Hepatocyte (in vitro differentiated cells): ENCODE measurements at regions not wholly inside any gene's neighbourhood (a gene's known extent, or its start where the extent isn't known, plus 50 kb on each side); places are given as distances from the start of the nearest gene placed in this dataset.

ENCODE experiments used
- CTCF ChIP-seq: fragments of 200-600 bp; sonication (generic); IDR thresholded peaks from 2 replicates; pipeline ENCODE4 v1.5.1; 2016; ENCODE audit warnings: antibody characterized with exemption, mild to moderate bottlenecking; ENCODE audit not compliant: poor library complexity
- EZH2 ChIP-seq: fragments of 200-600 bp; sonication (generic); IDR thresholded peaks from 2 replicates; pipeline ENCODE4 v1.6.1; 2016; ENCODE audit warnings: antibody characterized with exemption, mild to moderate bottlenecking, borderline replicate concordance
- EZH2phosphoT487 ChIP-seq: fragments of 200-600 bp; sonication (generic); IDR thresholded peaks from one replicate; pipeline ENCODE4 v1.6.1; 2018; ENCODE audit warnings: antibody characterized with exemption, mild to moderate bottlenecking, low read depth, moderate library complexity; ENCODE audit not compliant: unreplicated experiment, severe bottlenecking

DNA sequence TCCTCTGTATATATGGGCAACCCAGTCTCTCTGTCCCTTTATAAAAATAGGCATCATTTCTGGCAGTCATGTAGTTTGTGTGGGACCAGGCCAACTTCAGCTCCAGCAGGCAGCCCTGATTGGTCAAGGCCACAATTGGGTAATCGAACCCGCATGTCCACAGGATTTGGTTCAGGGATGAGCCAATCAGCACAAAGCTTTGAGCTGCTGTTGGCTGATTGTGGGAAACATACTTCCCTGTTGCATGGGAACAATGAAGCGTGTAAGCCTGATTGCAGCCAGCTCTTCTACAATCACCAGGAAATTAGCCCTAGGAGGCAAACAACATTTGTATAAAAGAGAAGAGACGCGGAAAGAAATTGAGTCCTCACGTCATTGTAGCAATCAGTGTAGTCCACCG is 328.6 kb downstream of the PCNX1 start:
- TF ChIP-seq CTCF (no peak), EZH2phosphoT487 (no peak), EZH2 (no peak)
